GM21786 (cell line): ENCODE measurements at regions not wholly inside any gene's neighbourhood (a gene's known extent, or its start where the extent isn't known, plus 50 kb on each side); places are given as distances from the start of the nearest gene placed in this dataset.
"Not testable (repeated sequence)": the region's sequence is repeated elsewhere in the genome, so short reads cannot be mapped to it uniquely, and the experiment has no call there.

Source experiments
- ATAC-seq: cut with Tn5 transposase; IDR thresholded peaks from one replicate; pipeline ENCODE4 v1.9.1; 2021; ENCODE audit not compliant: unreplicated experiment

- ATAC-seq: no peak
Measured at GRCh38 chr2:144128130-144128746, 391.7 kb downstream of the ZEB2 start.

GRCh38 chr2:144127693-144128092, 392.2 kb downstream of the ZEB2 start:
- ATAC-seq: no peak

DNA sequence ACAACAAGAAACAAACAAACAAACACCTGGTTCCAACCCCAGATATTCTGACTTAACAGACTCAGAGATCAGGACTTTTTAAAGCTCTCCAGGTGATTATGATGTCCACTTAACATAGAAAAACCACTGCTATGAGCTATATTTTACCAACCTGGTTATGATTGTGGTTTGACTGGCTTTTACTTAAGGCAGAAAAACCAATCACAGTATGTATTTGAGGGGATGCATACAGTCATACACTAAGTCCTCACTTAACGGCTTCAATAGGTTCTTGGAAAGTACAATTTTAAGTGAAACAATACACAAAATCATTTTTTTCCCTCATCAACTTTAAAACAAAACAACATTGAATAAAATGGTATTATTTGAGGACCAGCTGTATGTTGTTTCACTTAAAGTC, 393.6 kb downstream of the ZEB2 start:
- no peak for ATAC-seq

GRCh38 chr2:144125751-144126150, 394.2 kb downstream of the ZEB2 start:
- no peak for ATAC-seq

DNA sequence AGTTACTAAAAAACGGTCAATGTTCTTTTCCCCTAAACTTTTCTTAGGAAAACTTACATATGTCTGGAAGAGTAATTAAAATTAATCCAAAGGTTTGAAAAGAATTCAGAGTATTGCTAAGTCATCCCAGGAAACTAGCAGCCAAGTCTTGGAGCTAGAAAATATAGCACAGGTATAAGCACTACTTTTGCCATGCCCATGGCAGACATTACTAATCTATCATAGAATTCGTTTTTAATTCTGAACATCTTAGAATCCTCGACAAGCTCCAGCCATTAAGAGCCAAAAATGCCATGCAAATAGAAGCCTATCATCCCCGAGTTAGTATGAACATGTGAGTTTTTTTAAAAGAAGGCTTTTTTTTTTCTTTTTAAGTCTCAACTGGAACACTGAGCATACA, 395.0 kb downstream of the ZEB2 start:
- no peak for ATAC-seq

GRCh38 chr2:144120487-144120886, 399.4 kb downstream of the ZEB2 start:
- no peak for ATAC-seq

DNA sequence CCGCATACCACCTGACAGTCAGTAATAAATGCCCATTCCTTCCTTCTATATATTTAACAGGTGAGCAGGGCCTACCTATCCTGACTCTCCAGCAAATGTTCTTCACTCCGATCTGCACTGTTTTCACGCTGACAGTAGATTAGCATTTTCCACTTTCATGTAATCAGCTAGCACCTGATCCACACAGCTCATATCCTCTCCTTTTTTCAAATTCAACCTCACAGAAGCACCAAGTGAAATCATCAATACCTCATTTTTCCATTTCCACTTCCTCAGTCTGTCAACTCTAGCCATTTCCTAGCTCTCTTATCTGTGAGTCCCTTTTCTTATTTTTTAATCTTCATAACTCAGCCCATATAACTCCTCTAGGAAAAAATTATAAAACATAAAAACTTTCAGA, 402.8 kb downstream of the ZEB2 start:
- no peak for ATAC-seq

GRCh38 chr2:144115739-144116291, 404.1 kb downstream of the ZEB2 start:
- ATAC-seq: no peak

GRCh38 chr2:144114760-144115159, 405.2 kb downstream of the ZEB2 start:
- no peak for ATAC-seq

DNA sequence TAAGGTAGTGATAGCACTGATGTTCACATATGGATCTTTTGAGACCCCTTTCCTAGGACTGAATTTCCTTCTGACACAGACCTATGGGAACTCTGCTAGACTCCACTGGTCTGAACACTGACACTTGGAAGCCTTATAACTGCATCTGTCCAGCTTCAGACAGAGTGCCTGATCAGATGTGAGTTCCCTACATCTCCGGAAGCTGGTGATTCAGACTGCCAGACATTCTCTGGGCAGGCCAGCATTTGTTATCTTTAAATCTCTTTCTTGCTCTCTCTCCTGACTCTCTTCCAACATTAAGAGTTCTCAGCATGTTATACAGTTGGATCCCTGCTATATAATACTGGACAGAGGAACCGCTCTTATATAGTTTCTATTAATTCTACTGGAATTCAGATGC, 408.5 kb downstream of the ZEB2 start:
- ATAC-seq: no peak

DNA sequence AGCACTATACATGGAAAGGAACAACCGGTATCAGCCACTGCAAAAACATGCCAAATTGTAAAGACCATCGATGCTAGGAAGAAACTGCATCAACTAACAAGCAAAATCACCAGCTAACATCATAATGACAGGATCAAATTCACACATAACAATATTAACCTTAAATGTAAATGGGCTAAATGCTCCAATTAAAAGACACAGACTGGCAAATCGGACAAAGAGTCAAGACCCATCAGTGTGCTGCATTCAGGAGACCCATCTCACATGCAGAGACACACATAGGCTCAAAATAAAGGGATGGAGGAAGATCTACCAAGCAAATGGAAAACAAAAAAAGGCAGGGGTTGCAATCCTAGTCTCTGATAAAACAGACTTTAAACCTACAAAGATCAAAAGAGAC, 413.8 kb downstream of the ZEB2 start:
- not testable (repeated sequence) for ATAC-seq

DNA sequence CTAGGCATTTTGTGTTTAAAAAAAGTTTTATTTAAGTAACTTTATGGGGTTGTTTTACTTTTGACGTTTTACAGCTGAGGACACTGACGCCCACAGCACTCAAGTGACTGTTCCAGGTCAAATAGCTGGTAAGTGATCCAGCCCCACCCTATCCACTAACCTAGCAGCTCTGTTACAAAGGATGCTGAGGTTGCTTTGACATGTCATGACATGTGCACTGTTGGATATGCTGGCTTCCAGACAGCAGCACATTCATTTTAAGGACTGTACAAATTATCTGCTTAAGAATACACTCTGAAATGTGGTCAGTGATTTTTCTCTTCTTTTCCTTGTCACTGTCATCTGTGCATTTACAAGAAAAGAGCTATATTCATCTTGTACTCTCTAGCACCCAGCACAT, 417.5 kb downstream of the ZEB2 start:
- ATAC-seq: no peak

GRCh38 chr2:144099780-144100377, 420.0 kb downstream of the ZEB2 start:
- no peak for ATAC-seq

DNA sequence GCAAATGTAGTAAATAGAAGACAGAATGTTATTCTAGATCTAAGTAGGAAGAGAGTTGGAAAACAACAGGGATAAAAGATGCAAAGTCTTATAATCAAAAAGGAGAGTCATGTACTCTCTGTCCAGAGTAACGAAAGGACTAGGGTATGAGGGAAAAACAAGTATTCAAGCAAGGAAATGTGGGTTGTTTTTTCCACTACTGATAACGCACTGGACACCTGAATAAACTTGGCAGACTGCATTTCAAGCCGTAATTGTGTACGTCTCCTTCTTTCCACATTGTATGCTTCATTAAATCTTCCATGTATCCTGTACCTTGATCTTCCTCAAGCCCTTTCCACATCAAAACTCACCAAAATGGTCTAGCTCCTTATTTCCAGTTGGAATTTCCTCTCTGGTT, 420.6 kb downstream of the ZEB2 start:
- ATAC-seq: no peak

DNA sequence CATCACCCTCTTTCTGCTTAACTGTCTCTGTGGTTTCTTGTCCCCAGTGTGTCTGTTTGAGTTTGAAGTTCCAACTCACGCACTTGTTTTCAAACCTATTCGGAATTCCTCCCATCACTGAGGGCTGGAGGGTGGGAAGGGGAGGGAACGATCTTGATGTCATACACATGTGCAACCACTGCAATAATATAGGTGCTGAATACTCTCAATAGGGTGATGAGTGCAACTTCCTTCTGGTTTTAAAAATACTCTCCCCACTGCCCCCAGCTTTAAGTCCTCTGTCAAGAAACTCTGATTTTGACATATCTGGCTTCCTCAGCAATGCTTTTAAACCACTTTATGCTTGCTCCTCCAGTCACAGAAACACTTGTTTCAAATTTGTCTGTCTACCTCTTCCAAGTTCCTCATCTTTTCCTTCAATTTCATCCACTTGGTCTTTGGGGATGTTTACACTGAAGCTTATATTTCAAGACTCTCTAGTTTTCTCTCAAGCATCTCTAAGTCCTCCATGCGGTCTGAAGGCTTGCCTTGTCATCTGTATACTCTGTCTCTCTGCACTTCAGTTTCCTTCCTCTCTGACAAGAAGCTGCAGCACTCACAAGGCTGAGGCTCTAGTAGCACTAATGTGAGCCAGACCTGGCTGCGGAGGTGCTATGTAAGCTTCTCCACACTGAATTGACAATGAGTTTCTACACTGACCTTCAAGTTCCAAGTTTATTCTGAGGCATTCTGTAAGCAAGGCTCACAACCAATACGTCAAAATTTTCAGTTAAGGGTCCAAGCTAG, 422.3 kb downstream of the ZEB2 start:
- ATAC-seq: no peak

- ATAC-seq: no peak
Measured at GRCh38 chr2:144096531-144096930, 423.4 kb downstream of the ZEB2 start.

- ATAC-seq: no peak
Measured at GRCh38 chr2:144094408-144095151, 425.3 kb downstream of the ZEB2 start.

GRCh38 chr2:144091622-144092021, 428.3 kb downstream of the ZEB2 start:
- ATAC-seq: no peak

DNA sequence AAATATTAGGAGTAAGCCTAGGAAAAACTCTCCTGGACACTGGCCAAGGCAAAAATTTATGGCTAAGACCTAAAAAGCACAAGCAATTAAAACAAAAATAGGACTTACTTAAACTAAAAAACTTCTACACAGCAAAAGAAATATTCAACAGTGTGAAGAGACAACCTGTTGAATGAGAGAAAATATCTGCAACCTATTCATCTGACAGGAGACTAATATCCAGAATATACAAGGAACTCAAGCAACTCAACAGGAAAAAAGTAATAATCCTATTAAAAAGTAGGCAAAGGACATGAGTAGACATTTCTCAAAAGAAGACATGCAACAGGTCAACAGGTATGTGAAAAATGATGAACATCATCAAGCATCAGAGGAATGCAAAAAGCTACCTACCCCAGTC, 431.1 kb downstream of the ZEB2 start:
- no peak for ATAC-seq

- ATAC-seq: no peak
Measured at GRCh38 chr2:144086965-144087364, 433.0 kb downstream of the ZEB2 start.

DNA sequence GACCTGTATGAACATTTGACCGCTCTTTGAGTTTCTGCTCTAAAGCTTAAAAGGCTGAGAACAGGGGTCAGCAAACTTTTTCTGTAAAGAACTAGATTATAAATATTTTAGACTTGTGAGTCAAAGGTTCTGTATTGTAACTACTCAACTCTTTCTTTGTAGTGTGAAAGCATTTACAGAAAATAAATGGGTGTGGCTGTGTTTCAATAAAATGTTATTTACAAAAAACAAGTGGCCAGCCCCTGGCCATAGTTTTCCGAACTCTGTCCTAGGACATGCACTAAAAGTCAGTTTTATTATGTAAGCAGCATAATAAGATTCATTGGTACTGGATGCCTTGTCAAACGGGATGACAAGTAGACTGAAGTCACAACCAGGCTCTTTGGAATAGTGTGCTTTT, 434.9 kb downstream of the ZEB2 start:
- ATAC-seq: no peak
